Mesothelial cell of epicardium (in vitro differentiated cells): ENCODE measurements at regions not wholly inside any gene's neighbourhood (a gene's known extent, or its start where the extent isn't known, plus 50 kb on each side); places are given as distances from the start of the nearest gene placed in this dataset.

Experiments used
- DNase-seq, 2 experiments: peaks; one replicate each; pipeline ENCODE4 v3.0.0; 2021; ENCODE audit warnings: low spot score in 2 of 2; ENCODE audit not compliant: unreplicated experiment in 2 of 2
- H3K27ac Mint-ChIP-seq: 2 replicates; pipeline ENCODE4 v1.8.0; 2021; ENCODE audit warnings: mixed read lengths
- H3K27me3 Mint-ChIP-seq: 2 replicates; pipeline ENCODE4 v1.8.0; 2021; ENCODE audit warnings: low read depth, mixed read lengths
- H3K36me3 Mint-ChIP-seq: 2 replicates; pipeline ENCODE4 v1.8.0; 2021; ENCODE audit warnings: mixed read lengths
- H3K4me1 Mint-ChIP-seq: 2 replicates; pipeline ENCODE4 v1.8.0; 2021; ENCODE audit warnings: mixed read lengths
- H3K4me3 Mint-ChIP-seq: 2 replicates; pipeline ENCODE4 v1.8.0; 2021; ENCODE audit warnings: mild to moderate bottlenecking, moderate library complexity, mixed read lengths
- H3K9me3 Mint-ChIP-seq: 2 replicates; pipeline ENCODE4 v1.8.0; 2021; ENCODE audit warnings: mixed read lengths
- TF ChIP-seq, protein P1 (sequence below): fragments of 200-600 bp; sonication (generic); IDR thresholded peaks from one replicate; pipeline ENCODE4 v1.5.0; 2021; ENCODE audit warnings: antibody characterized with exemption; ENCODE audit not compliant: unreplicated experiment

GRCh38 chr2:237262838-237263771 is 150.9 kb downstream of the COL6A3 start:
- Mint-ChIP-seq H3K4me3 (no peak overlapping the region), H3K9me3 (no peaks in the 10 kb centered on the region), H3K36me3 (no peaks in the 10 kb centered on the region), H3K27ac (no peak overlapping the region), H3K27me3 (no peaks in the 10 kb centered on the region), H3K4me1 (peaks cover 18% of the 10 kb centered on the region)
- TF ChIP-seq, protein P1, sequence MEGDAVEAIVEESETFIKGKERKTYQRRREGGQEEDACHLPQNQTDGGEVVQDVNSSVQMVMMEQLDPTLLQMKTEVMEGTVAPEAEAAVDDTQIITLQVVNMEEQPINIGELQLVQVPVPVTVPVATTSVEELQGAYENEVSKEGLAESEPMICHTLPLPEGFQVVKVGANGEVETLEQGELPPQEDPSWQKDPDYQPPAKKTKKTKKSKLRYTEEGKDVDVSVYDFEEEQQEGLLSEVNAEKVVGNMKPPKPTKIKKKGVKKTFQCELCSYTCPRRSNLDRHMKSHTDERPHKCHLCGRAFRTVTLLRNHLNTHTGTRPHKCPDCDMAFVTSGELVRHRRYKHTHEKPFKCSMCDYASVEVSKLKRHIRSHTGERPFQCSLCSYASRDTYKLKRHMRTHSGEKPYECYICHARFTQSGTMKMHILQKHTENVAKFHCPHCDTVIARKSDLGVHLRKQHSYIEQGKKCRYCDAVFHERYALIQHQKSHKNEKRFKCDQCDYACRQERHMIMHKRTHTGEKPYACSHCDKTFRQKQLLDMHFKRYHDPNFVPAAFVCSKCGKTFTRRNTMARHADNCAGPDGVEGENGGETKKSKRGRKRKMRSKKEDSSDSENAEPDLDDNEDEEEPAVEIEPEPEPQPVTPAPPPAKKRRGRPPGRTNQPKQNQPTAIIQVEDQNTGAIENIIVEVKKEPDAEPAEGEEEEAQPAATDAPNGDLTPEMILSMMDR: no peak
- DNase-seq: no peak

GRCh38 chr2:237264480-237265219 is 149.3 kb downstream of the COL6A3 start:
- H3K27me3 Mint-ChIP-seq: no peaks in the 10 kb centered on the region
- TF ChIP-seq, protein P1: no peak
- H3K36me3 Mint-ChIP-seq: no peaks in the 10 kb centered on the region
- H3K4me3 Mint-ChIP-seq: no peak overlapping the region
- peaks cover 10% of the 10 kb centered on the region for H3K4me1 Mint-ChIP-seq
- H3K27ac Mint-ChIP-seq: no peak overlapping the region
- H3K9me3 Mint-ChIP-seq: no peaks in the 10 kb centered on the region
- no peak for DNase-seq

DNA sequence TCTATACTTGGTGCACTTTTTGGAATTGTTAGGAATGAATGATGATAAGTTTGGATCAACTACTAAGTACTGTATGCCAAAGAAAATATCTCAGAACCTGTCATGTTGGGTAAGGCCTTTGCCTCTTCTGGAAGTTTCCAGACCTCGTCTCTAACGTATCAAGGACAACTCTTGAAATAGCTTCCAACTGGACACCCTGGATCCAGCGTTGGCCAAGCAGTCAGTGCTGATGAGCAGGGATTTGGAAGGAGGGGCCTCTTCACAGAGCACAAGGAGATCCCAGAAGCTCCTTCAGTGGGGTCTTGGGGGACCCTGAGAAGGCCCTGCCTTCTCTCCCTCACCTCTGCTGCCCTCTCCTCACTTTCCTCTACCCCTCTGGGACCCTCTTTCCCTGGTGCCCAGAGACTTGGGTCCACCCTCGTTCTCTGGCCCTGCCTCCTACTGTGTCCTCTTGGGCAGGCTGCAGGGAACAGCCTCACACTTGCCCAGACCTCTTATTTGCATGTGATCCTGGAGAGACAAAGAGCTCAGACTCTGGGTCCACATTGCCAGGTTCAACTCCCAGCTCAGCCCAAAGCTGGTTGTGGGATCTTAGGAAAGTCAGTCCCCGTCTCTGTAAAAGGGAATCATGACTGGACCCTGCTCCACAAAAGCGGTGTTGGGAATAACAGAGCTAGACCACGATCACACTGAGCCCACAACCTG is 145.8 kb downstream of the COL6A3 start:
- no peaks in the 10 kb centered on the region for H3K27me3 Mint-ChIP-seq
- TF ChIP-seq, protein P1: no peak
- H3K9me3 Mint-ChIP-seq: peaks cover 3% of the 10 kb centered on the region
- no peak overlapping the region for H3K4me3 Mint-ChIP-seq
- H3K36me3 Mint-ChIP-seq: no peaks in the 10 kb centered on the region
- peaks cover 21% of the 10 kb centered on the region for H3K4me1 Mint-ChIP-seq
- H3K27ac Mint-ChIP-seq: no peak overlapping the region
- DNase-seq: no peak

DNA sequence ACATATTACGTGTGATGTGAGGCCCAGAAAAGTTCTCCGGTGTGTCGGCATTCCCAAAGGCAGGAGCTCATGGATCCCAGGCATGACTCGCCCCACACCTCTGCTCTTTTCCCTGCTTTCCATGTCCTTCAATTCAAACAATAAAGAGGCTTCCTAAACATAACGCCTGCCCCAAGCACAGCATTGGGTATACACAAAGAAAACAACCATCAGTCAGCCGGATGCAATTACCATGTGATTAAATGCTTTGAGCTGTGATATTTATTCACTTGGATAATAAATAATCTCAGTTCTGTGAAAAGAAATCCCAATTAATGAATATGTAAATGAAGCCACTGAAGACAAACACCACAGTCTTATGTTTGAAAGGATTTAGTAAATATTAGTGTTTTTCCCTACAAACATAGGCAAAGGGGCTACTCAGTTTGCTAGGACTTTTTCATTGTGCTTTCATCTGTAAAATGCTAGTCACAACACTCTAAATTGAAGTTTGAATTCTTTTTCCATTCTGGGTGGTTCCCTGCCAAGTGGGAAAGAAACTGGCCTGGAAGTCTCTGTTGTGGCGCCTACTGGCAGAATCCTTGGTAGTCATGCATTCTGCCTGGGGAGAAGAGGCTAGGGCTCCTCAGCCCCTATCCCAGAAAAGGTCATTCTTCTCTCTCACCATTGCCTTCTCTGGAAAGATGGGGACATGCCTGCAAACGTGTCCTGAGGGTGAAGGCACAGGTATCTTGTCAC is 144.7 kb downstream of the COL6A3 start:
- no peaks in the 10 kb centered on the region for H3K27me3 Mint-ChIP-seq
- TF ChIP-seq, protein P1: no peak
- H3K36me3 Mint-ChIP-seq: no peaks in the 10 kb centered on the region
- H3K4me1 Mint-ChIP-seq: peaks cover 21% of the 10 kb centered on the region
- H3K27ac Mint-ChIP-seq: no peak overlapping the region
- DNase-seq: no peak
- H3K4me3 Mint-ChIP-seq: no peak overlapping the region
- peaks cover 3% of the 10 kb centered on the region for H3K9me3 Mint-ChIP-seq

DNA sequence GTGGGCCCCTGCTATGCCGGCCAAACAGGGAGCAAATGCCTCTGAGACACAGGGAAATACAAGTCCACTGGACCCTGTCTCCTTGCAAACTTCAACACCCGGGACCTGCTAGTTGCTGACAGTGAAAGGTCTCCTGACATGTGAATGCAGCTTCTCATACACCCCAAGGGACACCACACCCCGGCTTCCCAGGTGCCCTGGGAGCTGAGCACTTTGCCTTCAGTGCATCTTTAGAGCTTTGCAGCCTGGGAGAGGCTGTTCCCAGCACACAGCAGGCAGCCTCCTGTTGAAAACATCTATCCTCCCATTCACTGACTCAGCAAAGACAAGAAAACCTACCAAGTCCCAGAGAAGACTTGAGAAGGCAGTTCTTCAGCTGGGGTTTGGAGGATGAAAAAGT is 143.4 kb downstream of the COL6A3 start:
- Mint-ChIP-seq H3K36me3 (no peaks in the 10 kb centered on the region), H3K27me3 (no peaks in the 10 kb centered on the region), H3K4me3 (no peak overlapping the region), H3K9me3 (peaks cover 3% of the 10 kb centered on the region), H3K4me1 (peaks cover 21% of the 10 kb centered on the region), H3K27ac (peak overlapping the region; percentile 14)
- TF ChIP-seq, protein P1: no peak
- no peak for DNase-seq
